ENCODE measurements at regions not wholly inside any gene's neighbourhood (a gene's known extent, or its start where the extent isn't known, plus 50 kb on each side); places are given as distances from the start of the nearest gene placed in this dataset.

DNA sequence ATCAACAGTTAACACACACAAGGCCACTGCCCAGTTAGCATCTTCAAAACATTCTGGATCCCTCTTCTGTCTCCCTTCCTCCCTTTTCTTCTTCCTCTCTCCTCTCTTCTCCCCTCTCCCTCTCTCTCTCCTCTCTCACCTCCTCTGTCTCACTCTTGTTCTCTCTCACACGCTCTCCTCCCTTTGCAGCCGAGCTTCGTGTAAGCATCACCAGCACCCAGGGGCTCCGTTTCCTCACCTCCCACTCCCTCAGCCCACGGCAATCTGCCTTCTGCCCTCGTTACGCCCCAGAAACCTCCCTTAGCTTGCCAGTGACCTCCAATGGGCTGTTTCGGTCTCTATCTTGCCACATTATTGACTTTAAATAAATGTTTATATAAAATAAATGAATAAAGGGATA, 147.4 kb downstream of the TEX36 start:
- no peak overlapping the region for H3K9ac ChIP-seq (replicated peaks; ENCODE audit: extremely low read depth, insufficient read depth, low read length)
- no peaks in the 10 kb centered on the region for H3K9me1 ChIP-seq (replicated peaks; ENCODE audit: control insufficient read depth, extremely low read depth, insufficient read depth, low read length)
- FAIRE-seq (no peak), DNase-seq (ENCODE audit: low read depth, low spot score) (no peak)
- H3K4me1 ChIP-seq (ENCODE audit: control insufficient read depth, extremely low read depth, insufficient read depth, low read length) = no peaks in the 10 kb centered on the region
- H3K4me3 ChIP-seq (replicated peaks in 1 of 3; ENCODE audit: insufficient read depth in 1 of 3, low read depth in 1 of 3, low read length in 3 of 3) = no peak overlapping the region
- no peaks in the 10 kb centered on the region for H4K20me1 ChIP-seq (replicated peaks; ENCODE audit: control insufficient read depth, extremely low read depth, insufficient read depth, low read length)
- ChIA-PET POLR2A (no interaction called here), CTCF (no interaction called here)
- no peak for TF ChIP-seq POLR2AphosphoS5 (IDR thresholded peaks at IDR 0.05; ENCODE audit: insufficient read depth, low read depth, low read length)
- no peak for TF ChIP-seq MYC (IDR thresholded peaks at IDR 0.05; ENCODE audit: low read depth, low read length)
- TF ChIP-seq EZH2 (IDR thresholded peaks at IDR 0.05; ENCODE audit: borderline replicate concordance, low read depth, low read length, severe bottlenecking) = no peak
- TF ChIP-seq FOS (IDR thresholded peaks at IDR 0.05; ENCODE audit: borderline replicate concordance, insufficient read depth, low read length) = no peak
- TF ChIP-seq, protein P1, sequence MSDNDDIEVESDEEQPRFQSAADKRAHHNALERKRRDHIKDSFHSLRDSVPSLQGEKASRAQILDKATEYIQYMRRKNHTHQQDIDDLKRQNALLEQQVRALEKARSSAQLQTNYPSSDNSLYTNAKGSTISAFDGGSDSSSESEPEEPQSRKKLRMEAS (IDR thresholded peaks at IDR 0.05; ENCODE audit: insufficient read depth, insufficient read length) = no peak
- no peak for TF ChIP-seq GATA2 (IDR thresholded peaks at IDR 0.05; ENCODE audit: insufficient read depth, insufficient read length, low read depth, low read length)
- TF ChIP-seq JUN (IDR thresholded peaks at IDR 0.05; ENCODE audit: borderline replicate concordance, insufficient read depth, insufficient read length, low read depth) = no peak
- no peak for TF ChIP-seq POLR2A (IDR thresholded peaks at IDR 0.05; ENCODE audit: low read depth, low read length)
- TF ChIP-seq, protein P2, sequence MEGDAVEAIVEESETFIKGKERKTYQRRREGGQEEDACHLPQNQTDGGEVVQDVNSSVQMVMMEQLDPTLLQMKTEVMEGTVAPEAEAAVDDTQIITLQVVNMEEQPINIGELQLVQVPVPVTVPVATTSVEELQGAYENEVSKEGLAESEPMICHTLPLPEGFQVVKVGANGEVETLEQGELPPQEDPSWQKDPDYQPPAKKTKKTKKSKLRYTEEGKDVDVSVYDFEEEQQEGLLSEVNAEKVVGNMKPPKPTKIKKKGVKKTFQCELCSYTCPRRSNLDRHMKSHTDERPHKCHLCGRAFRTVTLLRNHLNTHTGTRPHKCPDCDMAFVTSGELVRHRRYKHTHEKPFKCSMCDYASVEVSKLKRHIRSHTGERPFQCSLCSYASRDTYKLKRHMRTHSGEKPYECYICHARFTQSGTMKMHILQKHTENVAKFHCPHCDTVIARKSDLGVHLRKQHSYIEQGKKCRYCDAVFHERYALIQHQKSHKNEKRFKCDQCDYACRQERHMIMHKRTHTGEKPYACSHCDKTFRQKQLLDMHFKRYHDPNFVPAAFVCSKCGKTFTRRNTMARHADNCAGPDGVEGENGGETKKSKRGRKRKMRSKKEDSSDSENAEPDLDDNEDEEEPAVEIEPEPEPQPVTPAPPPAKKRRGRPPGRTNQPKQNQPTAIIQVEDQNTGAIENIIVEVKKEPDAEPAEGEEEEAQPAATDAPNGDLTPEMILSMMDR (IDR thresholded peaks at IDR 0.05; ENCODE audit: extremely low read depth in 1 of 2, insufficient read depth in 1 of 2, low read depth in 1 of 2, low read length in 2 of 2) = no peak
- intact Hi-C loops (cut with micrococcal nuclease) (no loop called here), dilution Hi-C loops (cut with MboI; ENCODE audit: extremely low pct_ligation_motif_present, low sequenced_read_pairs) (no loop called here)
- H3K36me3 ChIP-seq (ENCODE audit: control insufficient read depth in 2 of 2, extremely low read depth in 1 of 2, insufficient read depth in 2 of 2, low read length in 2 of 2) = no peaks in the 10 kb centered on the region
- no peak overlapping the region for H3K4me2 ChIP-seq (ENCODE audit: insufficient read depth, low read length)
- no peak overlapping the region for H2AFZ ChIP-seq (ENCODE audit: low read depth, low read length)
- no TSS peak for BruUV-seq (replicated peaks)
- H3K27me3 ChIP-seq (ENCODE audit: control insufficient read depth in 2 of 2, insufficient read depth in 2 of 2, low read length in 2 of 2) = peaks cover 2 to 5% of the 10 kb centered on the region in 2 experiments
- H3K79me2 ChIP-seq (ENCODE audit: control insufficient read depth, insufficient read depth, low read length) = no peaks in the 10 kb centered on the region
- H3K9me3 ChIP-seq (replicated peaks; ENCODE audit: control insufficient read depth, insufficient read depth, low read length) = no peaks in the 10 kb centered on the region
- H3K27ac ChIP-seq (ENCODE audit: insufficient read depth, low read depth, low read length) = no peak overlapping the region
